Liver (tissue), 3 donors: ENCODE measurements at regions not wholly inside any gene's neighbourhood (a gene's known extent, or its start where the extent isn't known, plus 50 kb on each side); places are given as distances from the start of the nearest gene placed in this dataset.

ENCODE experiments used
- ATF3 ChIP-seq: IDR thresholded peaks from 2 replicates; pipeline ENCODE4 v1.6.1; 2016; ENCODE audit warnings: antibody characterized with exemption
- CTCF ChIP-seq: fragments of 150-350 bp; IDR thresholded peaks from 2 replicates; pipeline ENCODE4 v1.5.1; 2017; ENCODE audit warnings: improper control_type of control experiment, low read depth, low read length; ENCODE audit not compliant: missing input control
- GABPA ChIP-seq, 2 donors: IDR thresholded peaks in 1 of 2; conservative IDR thresholded peaks in 1 of 2; 2 replicates each; pipeline ENCODE4 v1.6.1; 2016; ENCODE audit warnings: antibody characterized with exemption in 2 of 2, mild to moderate bottlenecking in 1 of 2, moderate library complexity in 1 of 2
- JUND ChIP-seq, 2 donors: IDR thresholded peaks; 2 replicates each; pipeline ENCODE4 v1.6.1; 2016; ENCODE audit warnings: antibody characterized with exemption in 2 of 2
- RAD21 ChIP-seq, 2 donors: IDR thresholded peaks; 2 replicates each; pipeline ENCODE4 v1.6.1; 2016; ENCODE audit warnings: antibody characterized with exemption in 2 of 2, mild to moderate bottlenecking in 2 of 2
- SP1 ChIP-seq: IDR thresholded peaks from 2 replicates; pipeline ENCODE4 v1.6.1; 2018; ENCODE audit warnings: antibody characterized with exemption, mild to moderate bottlenecking
- TAF1 ChIP-seq: conservative IDR thresholded peaks from 2 replicates; pipeline ENCODE4 v1.6.1; 2016; ENCODE audit warnings: antibody characterized with exemption, mild to moderate bottlenecking
- YY1 ChIP-seq: IDR thresholded peaks from 2 replicates; pipeline ENCODE4 v1.6.1; 2016; ENCODE audit warnings: antibody characterized with exemption, mild to moderate bottlenecking
- ZBTB33 ChIP-seq: IDR thresholded peaks from 2 replicates; pipeline ENCODE4 v1.6.1; 2016; ENCODE audit warnings: antibody characterized with exemption
- TF ChIP-seq, protein P1 (sequence below): IDR thresholded peaks from 2 replicates; pipeline ENCODE4 v1.6.1; 2016; ENCODE audit warnings: antibody characterized with exemption, mild to moderate bottlenecking
- donor health status: healthy.
- donor health status: healthy.

DNA sequence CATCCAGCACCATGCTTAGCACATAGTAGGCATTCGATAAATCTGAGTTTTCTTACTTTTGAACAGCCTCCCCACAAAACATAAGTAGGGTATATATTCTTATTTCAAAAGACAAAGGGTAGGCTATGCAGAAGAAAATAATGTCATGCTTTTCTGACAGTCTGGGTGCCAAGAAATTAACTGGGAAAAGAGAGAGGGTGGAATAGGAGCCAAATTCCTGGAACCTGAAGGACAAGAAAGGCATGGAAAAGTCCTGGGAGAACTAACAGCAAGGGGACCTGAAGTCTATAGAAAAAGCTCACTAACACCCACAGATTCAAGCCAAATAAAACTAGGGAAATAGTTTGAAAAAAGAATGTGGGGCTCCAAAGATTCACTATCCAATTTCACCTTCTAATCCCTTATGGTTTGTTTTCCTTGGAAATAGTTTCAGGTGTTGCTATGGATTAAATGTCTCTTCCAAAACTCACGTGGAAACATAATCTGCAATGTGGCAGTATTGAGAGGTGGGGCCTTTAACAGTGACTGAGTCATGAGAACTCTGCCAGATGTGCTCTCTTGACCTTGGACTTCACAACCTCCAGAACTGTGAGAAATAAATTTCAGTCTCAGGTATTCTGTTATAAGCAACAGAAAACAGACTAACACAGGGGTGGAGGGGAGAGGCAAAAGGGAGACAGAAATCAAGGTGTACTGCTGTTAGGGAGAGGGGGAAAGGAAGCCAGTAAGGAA lies 173.3 kb upstream of the ARHGEF9 start:
- TF ChIP-seq CTCF (no peak), GABPA (IDR thresholded peaks at IDR 0.05 in 1 of 2, conservative IDR thresholded peaks at IDR 0.05 in 1 of 2) (no peak), ZBTB33 (no peak), JUND (IDR thresholded peaks at IDR 0.05) (no peak), RAD21 (IDR thresholded peaks at IDR 0.05) (no peak), ATF3 (no peak), SP1 (no peak), TAF1 (no peak), YY1 (no peak)
- TF ChIP-seq, protein P1, sequence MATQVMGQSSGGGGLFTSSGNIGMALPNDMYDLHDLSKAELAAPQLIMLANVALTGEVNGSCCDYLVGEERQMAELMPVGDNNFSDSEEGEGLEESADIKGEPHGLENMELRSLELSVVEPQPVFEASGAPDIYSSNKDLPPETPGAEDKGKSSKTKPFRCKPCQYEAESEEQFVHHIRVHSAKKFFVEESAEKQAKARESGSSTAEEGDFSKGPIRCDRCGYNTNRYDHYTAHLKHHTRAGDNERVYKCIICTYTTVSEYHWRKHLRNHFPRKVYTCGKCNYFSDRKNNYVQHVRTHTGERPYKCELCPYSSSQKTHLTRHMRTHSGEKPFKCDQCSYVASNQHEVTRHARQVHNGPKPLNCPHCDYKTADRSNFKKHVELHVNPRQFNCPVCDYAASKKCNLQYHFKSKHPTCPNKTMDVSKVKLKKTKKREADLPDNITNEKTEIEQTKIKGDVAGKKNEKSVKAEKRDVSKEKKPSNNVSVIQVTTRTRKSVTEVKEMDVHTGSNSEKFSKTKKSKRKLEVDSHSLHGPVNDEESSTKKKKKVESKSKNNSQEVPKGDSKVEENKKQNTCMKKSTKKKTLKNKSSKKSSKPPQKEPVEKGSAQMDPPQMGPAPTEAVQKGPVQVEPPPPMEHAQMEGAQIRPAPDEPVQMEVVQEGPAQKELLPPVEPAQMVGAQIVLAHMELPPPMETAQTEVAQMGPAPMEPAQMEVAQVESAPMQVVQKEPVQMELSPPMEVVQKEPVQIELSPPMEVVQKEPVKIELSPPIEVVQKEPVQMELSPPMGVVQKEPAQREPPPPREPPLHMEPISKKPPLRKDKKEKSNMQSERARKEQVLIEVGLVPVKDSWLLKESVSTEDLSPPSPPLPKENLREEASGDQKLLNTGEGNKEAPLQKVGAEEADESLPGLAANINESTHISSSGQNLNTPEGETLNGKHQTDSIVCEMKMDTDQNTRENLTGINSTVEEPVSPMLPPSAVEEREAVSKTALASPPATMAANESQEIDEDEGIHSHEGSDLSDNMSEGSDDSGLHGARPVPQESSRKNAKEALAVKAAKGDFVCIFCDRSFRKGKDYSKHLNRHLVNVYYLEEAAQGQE = no peak
